Karpas-422 (cell line): ENCODE measurements at regions not wholly inside any gene's neighbourhood (a gene's known extent, or its start where the extent isn't known, plus 50 kb on each side); places are given as distances from the start of the nearest gene placed in this dataset.

Experiments
- DNase-seq: peaks from one replicate; pipeline ENCODE4 v3.0.0-alpha.2; 2015
- H2AFZ ChIP-seq: fragments of 200-600 bp; sonication (generic); 2 replicates; pipeline ENCODE4 v1.6.1; 2014; ENCODE audit warnings: antibody characterized with exemption, low read length, mixed read lengths
- H3K27ac ChIP-seq: fragments of 200-600 bp; sonication (generic); 2 replicates; pipeline ENCODE4 v1.5.1; 2014; ENCODE audit warnings: mild to moderate bottlenecking, low read length, moderate library complexity
- H3K27me3 ChIP-seq: fragments of 200-600 bp; sonication (generic); 2 replicates; pipeline ENCODE4 v1.6.1; 2014; ENCODE audit warnings: low read length, mixed read lengths
- H3K36me3 ChIP-seq: fragments of 200-600 bp; sonication (generic); 2 replicates; pipeline ENCODE4 v1.6.1; 2014; ENCODE audit warnings: low read length, mixed read lengths; ENCODE audit not compliant: insufficient read depth
- H3K4me1 ChIP-seq: fragments of 200-600 bp; sonication (generic); 2 replicates; pipeline ENCODE4 v1.6.1; 2014; ENCODE audit warnings: mild to moderate bottlenecking, low read length, mixed read lengths
- H3K4me2 ChIP-seq: fragments of 200-600 bp; sonication (generic); 2 replicates; pipeline ENCODE4 v1.6.1; 2014; ENCODE audit warnings: low read length, low read depth, mild to moderate bottlenecking; ENCODE audit not compliant: poor library complexity, severe bottlenecking
- H3K4me3 ChIP-seq: fragments of 200-600 bp; sonication (generic); 2 replicates; pipeline ENCODE4 v1.5.1; 2014; ENCODE audit warnings: mild to moderate bottlenecking, antibody characterized with exemption, low read length, mixed read lengths
- H3K79me2 ChIP-seq: fragments of 200-600 bp; sonication (generic); 2 replicates; pipeline ENCODE4 v1.6.1; 2014; ENCODE audit warnings: mild to moderate bottlenecking, low read length, mixed read lengths
- H3K9ac ChIP-seq: fragments of 200-600 bp; sonication (generic); 2 replicates; pipeline ENCODE4 v1.6.0; 2014; ENCODE audit warnings: low read length
- H3K9me2 ChIP-seq: fragments of 200-600 bp; sonication (generic), shearing (Covaris generic); replicated peaks from 2 replicates; pipeline ENCODE4 v1.6.0; 2014; ENCODE audit warnings: mild to moderate bottlenecking, low read length, moderate library complexity; ENCODE audit not compliant: insufficient read depth
- H3K9me3 ChIP-seq: fragments of 300-700, 200-600 bp; sonication (generic); 2 replicates; pipeline ENCODE4 v1.6.1; 2014; ENCODE audit warnings: low read length, mixed read lengths
- H4K20me1 ChIP-seq: fragments of 200-600 bp; sonication (generic); 2 replicates; pipeline ENCODE4 v1.6.1; 2014; ENCODE audit warnings: mild to moderate bottlenecking, antibody characterized with exemption, low read length, low read depth; ENCODE audit not compliant: insufficient read depth

- Histone ChIP-seq H3K4me2 (no peak overlapping the region), H3K9me2 (no peaks in the 10 kb centered on the region)
These were observed 750.7 kb upstream of the SORCS1 start for GRCh38 chr10:107915215-107915610.

GRCh38 chr10:107914450-107915214 is 750.1 kb upstream of the SORCS1 start:
- no peaks in the 10 kb centered on the region for H3K79me2 ChIP-seq
- no peak overlapping the region for H3K9ac ChIP-seq
- H3K4me3 ChIP-seq, result no peak overlapping the region

More at GRCh38 chr10:107915215-107915610, 750.7 kb upstream of the SORCS1 start:
- Histone ChIP-seq H3K27ac (no peak overlapping the region), H3K79me2 (no peaks in the 10 kb centered on the region), H3K9ac (no peak overlapping the region), H3K36me3 (no peaks in the 10 kb centered on the region), H4K20me1 (no peaks in the 10 kb centered on the region), H3K9me3 (peaks cover 32% of the 10 kb centered on the region), H2AFZ (no peak overlapping the region), H3K27me3 (no peaks in the 10 kb centered on the region), H3K4me1 (no peaks in the 10 kb centered on the region), H3K4me3 (no peak overlapping the region)
- DNase-seq, result no peak

GRCh38 chr10:107913317-107914294 is 749.1 kb upstream of the SORCS1 start:
- Histone ChIP-seq H3K36me3 (no peaks in the 10 kb centered on the region), H3K27ac (no peak overlapping the region), H3K4me2 (no peak overlapping the region), H4K20me1 (no peaks in the 10 kb centered on the region), H3K9me3 (peaks cover 23% of the 10 kb centered on the region), H3K4me3 (no peak overlapping the region), H3K79me2 (no peaks in the 10 kb centered on the region), H3K27me3 (no peaks in the 10 kb centered on the region), H3K9ac (no peak overlapping the region), H2AFZ (no peak overlapping the region), H3K9me2 (no peaks in the 10 kb centered on the region), H3K4me1 (no peaks in the 10 kb centered on the region)
- DNase-seq, result no peak

More at GRCh38 chr10:107914450-107915214, 750.1 kb upstream of the SORCS1 start:
- no peak for DNase-seq
- Histone ChIP-seq H3K9me2 (no peaks in the 10 kb centered on the region), H3K4me1 (no peaks in the 10 kb centered on the region), H3K4me2 (no peak overlapping the region), H3K36me3 (no peaks in the 10 kb centered on the region), H3K9me3 (peaks cover 29% of the 10 kb centered on the region), H2AFZ (no peak overlapping the region), H3K27me3 (no peaks in the 10 kb centered on the region), H3K27ac (no peak overlapping the region), H4K20me1 (no peaks in the 10 kb centered on the region)

GRCh38 chr10:107901076-107901475 is 736.6 kb upstream of the SORCS1 start:
- Histone ChIP-seq H2AFZ (no peak overlapping the region), H3K79me2 (no peaks in the 10 kb centered on the region), H3K27me3 (no peaks in the 10 kb centered on the region), H3K36me3 (no peaks in the 10 kb centered on the region), H3K9me3 (peaks cover 24% of the 10 kb centered on the region), H3K4me1 (no peaks in the 10 kb centered on the region), H3K27ac (no peak overlapping the region), H3K9me2 (no peaks in the 10 kb centered on the region), H3K4me2 (no peak overlapping the region), H4K20me1 (no peaks in the 10 kb centered on the region), H3K4me3 (no peak overlapping the region), H3K9ac (no peak overlapping the region)
- no peak for DNase-seq

- Histone ChIP-seq H3K27me3 (no peaks in the 10 kb centered on the region), H4K20me1 (no peaks in the 10 kb centered on the region), H3K9ac (no peak overlapping the region), H3K4me3 (no peak overlapping the region), H2AFZ (no peak overlapping the region), H3K9me3 (peaks cover 24% of the 10 kb centered on the region), H3K27ac (no peak overlapping the region), H3K4me1 (no peaks in the 10 kb centered on the region), H3K36me3 (no peaks in the 10 kb centered on the region), H3K4me2 (no peak overlapping the region), H3K9me2 (no peaks in the 10 kb centered on the region), H3K79me2 (no peaks in the 10 kb centered on the region)
- no peak for DNase-seq
These were observed 735.6 kb upstream of the SORCS1 start for GRCh38 chr10:107900131-107900530.

GRCh38 chr10:107899502-107900062 is 735.1 kb upstream of the SORCS1 start:
- Histone ChIP-seq H3K9me3 (peaks cover 24% of the 10 kb centered on the region), H4K20me1 (no peaks in the 10 kb centered on the region), H2AFZ (no peak overlapping the region), H3K4me1 (no peaks in the 10 kb centered on the region), H3K79me2 (no peaks in the 10 kb centered on the region), H3K27ac (no peak overlapping the region), H3K4me3 (no peak overlapping the region), H3K9me2 (no peaks in the 10 kb centered on the region), H3K36me3 (no peaks in the 10 kb centered on the region), H3K4me2 (no peak overlapping the region), H3K9ac (no peak overlapping the region), H3K27me3 (no peaks in the 10 kb centered on the region)
- DNase-seq, result no peak

- H3K27ac ChIP-seq, result no peak overlapping the region
- no peaks in the 10 kb centered on the region for H3K9me2 ChIP-seq
- H3K4me3 ChIP-seq, result no peak overlapping the region
- H3K4me1 ChIP-seq, result no peaks in the 10 kb centered on the region
- no peaks in the 10 kb centered on the region for H4K20me1 ChIP-seq
- no peaks in the 10 kb centered on the region for H3K36me3 ChIP-seq
- H3K9me3 ChIP-seq, result peaks cover 21% of the 10 kb centered on the region
- DNase-seq, result no peak
- H3K9ac ChIP-seq, result no peak overlapping the region
- no peaks in the 10 kb centered on the region for H3K79me2 ChIP-seq
- H3K27me3 ChIP-seq, result no peaks in the 10 kb centered on the region
- no peak overlapping the region for H3K4me2 ChIP-seq
- no peak overlapping the region for H2AFZ ChIP-seq
These were observed 734.6 kb upstream of the SORCS1 start for GRCh38 chr10:107899075-107899474.

- Histone ChIP-seq H3K4me1 (no peaks in the 10 kb centered on the region), H3K9me3 (peaks cover 21% of the 10 kb centered on the region), H3K79me2 (no peaks in the 10 kb centered on the region), H3K9me2 (no peaks in the 10 kb centered on the region), H3K36me3 (no peaks in the 10 kb centered on the region), H3K27ac (no peak overlapping the region), H3K9ac (no peak overlapping the region), H3K4me2 (no peak overlapping the region), H3K27me3 (no peaks in the 10 kb centered on the region), H4K20me1 (no peaks in the 10 kb centered on the region), H3K4me3 (no peak overlapping the region), H2AFZ (no peak overlapping the region)
- no peak for DNase-seq
These were observed 733.9 kb upstream of the SORCS1 start for GRCh38 chr10:107898392-107898791.
